GM12892 (cell line): ENCODE measurements at regions not wholly inside any gene's neighbourhood (a gene's known extent, or its start where the extent isn't known, plus 50 kb on each side); places are given as distances from the start of the nearest gene placed in this dataset.

ENCODE experiments used
- DNase-seq: peaks from one replicate; pipeline ENCODE4 v3.0.0; 2011; ENCODE audit not compliant: insufficient read length
- FAIRE-seq: peaks from 2 replicates; lab custom pipeline; 2011; peaks lifted over from hg19 to GRCh38; lab: Jason Lieb, UNC
- POLR2A ChIP-seq: IDR thresholded peaks from 2 replicates; pipeline ENCODE4 v1.6.1; 2011; ENCODE audit warnings: low read depth, low read length, control low read depth
- POLR2AphosphoS5 ChIP-seq: IDR thresholded peaks from 2 replicates; pipeline ENCODE4 v1.6.1; 2011; ENCODE audit warnings: low read depth, low read length, control low read depth
- TAF1 ChIP-seq: IDR thresholded peaks from 2 replicates; pipeline ENCODE4 v1.6.1; 2011; ENCODE audit warnings: low read depth, mild to moderate bottlenecking, control low read depth, low read length, borderline replicate concordance

GRCh38 chr4:163606896-163607691 is 112.6 kb downstream of the TMA16 start:
- FAIRE-seq = peak; percentile 77
- TF ChIP-seq POLR2A (no peak), POLR2AphosphoS5 (no peak), TAF1 (no peak)
- DNase-seq = no peak

GRCh38 chr4:163609019-163609418 is 114.5 kb downstream of the TMA16 start:
- DNase-seq (no peak), FAIRE-seq (no peak)
- TF ChIP-seq POLR2AphosphoS5 (no peak), POLR2A (no peak), TAF1 (no peak)

- FAIRE-seq (no peak), DNase-seq (no peak)
- TF ChIP-seq POLR2AphosphoS5 (no peak), TAF1 (no peak), POLR2A (no peak)
Observed at GRCh38 chr4:163610648-163611047, 116.2 kb downstream of the TMA16 start.

GRCh38 chr4:163611182-163611581 is 116.7 kb downstream of the TMA16 start:
- FAIRE-seq (no peak), DNase-seq (no peak)
- TF ChIP-seq TAF1 (no peak), POLR2AphosphoS5 (no peak), POLR2A (no peak)

GRCh38 chr4:163611784-163612445 is 117.4 kb downstream of the TMA16 start:
- TF ChIP-seq POLR2AphosphoS5 (no peak), POLR2A (no peak), TAF1 (no peak)
- DNase-seq (no peak), FAIRE-seq (no peak)

GRCh38 chr4:163612762-163613161 is 118.3 kb downstream of the TMA16 start:
- no peak for TF ChIP-seq POLR2AphosphoS5
- no peak for TF ChIP-seq TAF1
- DNase-seq (no peak), FAIRE-seq (no peak)

- TF ChIP-seq POLR2AphosphoS5 (no peak), POLR2A (no peak), TAF1 (no peak)
- DNase-seq (no peak), FAIRE-seq (no peak)
Observed at GRCh38 chr4:163613383-163613782, 118.9 kb downstream of the TMA16 start.

- peak; percentile 61 for FAIRE-seq
- no peak for TF ChIP-seq POLR2AphosphoS5
- no peak for TF ChIP-seq TAF1
- no peak for TF ChIP-seq POLR2A
- no peak for DNase-seq
Observed at GRCh38 chr4:163614866-163615265, 120.4 kb downstream of the TMA16 start.

- FAIRE-seq (no peak), DNase-seq (no peak)
- TF ChIP-seq POLR2AphosphoS5 (no peak), POLR2A (no peak), TAF1 (no peak)
Observed at GRCh38 chr4:163618845-163619244, 124.4 kb downstream of the TMA16 start.

- TF ChIP-seq TAF1 = no peak
- TF ChIP-seq POLR2A = no peak
- TF ChIP-seq POLR2AphosphoS5 = no peak
- FAIRE-seq (no peak), DNase-seq (no peak)
Observed at GRCh38 chr4:163620738-163621137, 126.2 kb downstream of the TMA16 start.

- TF ChIP-seq TAF1 (no peak), POLR2AphosphoS5 (no peak), POLR2A (no peak)
- DNase-seq (no peak), FAIRE-seq (no peak)
Observed at GRCh38 chr4:163621821-163622220, 127.3 kb downstream of the TMA16 start.

GRCh38 chr4:163622379-163623035 is 128.0 kb downstream of the TMA16 start:
- no peak for TF ChIP-seq POLR2AphosphoS5
- TF ChIP-seq POLR2A = no peak
- no peak for TF ChIP-seq TAF1

GRCh38 chr4:163623787-163624186 is 129.3 kb downstream of the TMA16 start:
- FAIRE-seq (no peak), DNase-seq (no peak)
- no peak for TF ChIP-seq POLR2A
- no peak for TF ChIP-seq TAF1
- TF ChIP-seq POLR2AphosphoS5 = no peak

More at GRCh38 chr4:163622379-163623035, 128.0 kb downstream of the TMA16 start:
- FAIRE-seq (no peak), DNase-seq (no peak)
